Astrocyte (in vitro differentiated cells and primary cell): ENCODE measurements at regions not wholly inside any gene's neighbourhood (a gene's known extent, or its start where the extent isn't known, plus 50 kb on each side); places are given as distances from the start of the nearest gene placed in this dataset.

Source experiments
- DNase-seq: peaks from one replicate; pipeline ENCODE4 v3.0.0-alpha.2; 2010; ENCODE audit warnings: low read depth
- FAIRE-seq: peaks from 2 replicates; lab custom pipeline; 2011; peaks lifted over from hg19 to GRCh38; lab: Jason Lieb, UNC
- H2AFZ ChIP-seq: 2 replicates; pipeline ENCODE4 v1.6.0; 2012; ENCODE audit warnings: low read depth, low read length, inconsistent platforms
- H3K27ac ChIP-seq: 2 replicates; pipeline ENCODE4 v1.5.1; 2011; ENCODE audit warnings: low read depth, low read length, inconsistent platforms
- H3K27me3 ChIP-seq: 2 replicates; pipeline ENCODE4 v1.6.0; 2011; ENCODE audit warnings: low read length, inconsistent platforms; ENCODE audit not compliant: insufficient read depth
- H3K36me3 ChIP-seq: 2 replicates; pipeline ENCODE4 v1.5.1; 2011; ENCODE audit warnings: low read length, inconsistent platforms; ENCODE audit not compliant: insufficient read depth
- H3K4me1 ChIP-seq: 2 replicates; pipeline ENCODE4 v1.5.1; 2011; ENCODE audit warnings: low read length, inconsistent platforms; ENCODE audit not compliant: insufficient read depth
- H3K4me2 ChIP-seq: 2 replicates; pipeline ENCODE4 v1.6.0; 2012; ENCODE audit warnings: low read length, inconsistent platforms
- H3K4me3 ChIP-seq: 2 replicates; pipeline ENCODE4 v1.5.1; 2011; ENCODE audit warnings: low read depth, mild to moderate bottlenecking, low read length, inconsistent platforms; ENCODE audit not compliant: insufficient read depth
- H3K79me2 ChIP-seq: 2 replicates; pipeline ENCODE4 v1.6.0; 2012; ENCODE audit warnings: mild to moderate bottlenecking, low read length, inconsistent platforms; ENCODE audit not compliant: insufficient read depth
- H3K9ac ChIP-seq: 2 replicates; pipeline ENCODE4 v1.6.0; 2012; ENCODE audit warnings: mild to moderate bottlenecking, low read length, inconsistent platforms
- H3K9me3 ChIP-seq: 2 replicates; pipeline ENCODE4 v1.5.1; 2012; ENCODE audit warnings: low read depth, mild to moderate bottlenecking, low read length, inconsistent platforms; ENCODE audit not compliant: insufficient read depth
- H4K20me1 ChIP-seq: 2 replicates; pipeline ENCODE4 v1.6.0; 2012; ENCODE audit warnings: low read length, inconsistent platforms; ENCODE audit not compliant: insufficient read depth
- H3K27ac Mint-ChIP-seq: one replicate; pipeline ENCODE4 v1.8.0; 2021; ENCODE audit warnings: mild to moderate bottlenecking, mixed read lengths; ENCODE audit not compliant: unreplicated experiment
- H3K27me3 Mint-ChIP-seq: one replicate; pipeline ENCODE4 v1.8.0; 2021; ENCODE audit warnings: low read depth, mixed read lengths; ENCODE audit not compliant: unreplicated experiment
- H3K36me3 Mint-ChIP-seq: one replicate; pipeline ENCODE4 v1.8.0; 2021; ENCODE audit warnings: low read depth, mixed read lengths; ENCODE audit not compliant: unreplicated experiment
- H3K4me1 Mint-ChIP-seq: one replicate; pipeline ENCODE4 v1.8.0; 2021; ENCODE audit warnings: low read depth, mixed read lengths; ENCODE audit not compliant: unreplicated experiment
- H3K4me3 Mint-ChIP-seq: one replicate; pipeline ENCODE4 v1.8.0; 2021; ENCODE audit warnings: mild to moderate bottlenecking, moderate library complexity, mixed read lengths; ENCODE audit not compliant: unreplicated experiment
- H3K9me3 Mint-ChIP-seq: one replicate; pipeline ENCODE4 v1.8.0; 2021; ENCODE audit warnings: mild to moderate bottlenecking, mixed read lengths; ENCODE audit not compliant: unreplicated experiment
- CTCF ChIP-seq: IDR thresholded peaks from 2 replicates; pipeline ENCODE4 v1.5.1; 2011; ENCODE audit warnings: low read depth, mild to moderate bottlenecking, inconsistent platforms, low read length, moderate library complexity; ENCODE audit not compliant: insufficient read depth
- EZH2 ChIP-seq: IDR thresholded peaks from 2 replicates; pipeline ENCODE4 v1.6.1; 2012; ENCODE audit warnings: mild to moderate bottlenecking, low read length, inconsistent platforms; ENCODE audit not compliant: insufficient read depth

GRCh38 chr10:88081457-88082054, 218.1 kb downstream of the PTEN start:
- Histone ChIP-seq H3K9me3 (no peaks in the 10 kb centered on the region), H2AFZ (no peak overlapping the region), H3K4me2 (no peak overlapping the region), H3K36me3 (no peaks in the 10 kb centered on the region), H3K27ac (no peak overlapping the region), H3K4me1 (peaks cover 10% of the 10 kb centered on the region), H3K4me3 (no peak overlapping the region), H3K9ac (no peak overlapping the region), H4K20me1 (no peaks in the 10 kb centered on the region), H3K27me3 (no peaks in the 10 kb centered on the region), H3K79me2 (no peaks in the 10 kb centered on the region)
- TF ChIP-seq EZH2 (no peak), CTCF (no peak)
- no peak for DNase-seq
- Mint-ChIP-seq H3K9me3 (no peaks in the 10 kb centered on the region), H3K4me3 (no peak overlapping the region), H3K4me1 (peaks cover 13% of the 10 kb centered on the region), H3K36me3 (no peaks in the 10 kb centered on the region), H3K27ac (no peak overlapping the region), H3K27me3 (peaks cover 5% of the 10 kb centered on the region)
- FAIRE-seq: no peak

GRCh38 chr10:88082391-88082790, 219.0 kb downstream of the PTEN start:
- no peak overlapping the region for H3K9ac ChIP-seq
- H3K27me3 ChIP-seq: no peaks in the 10 kb centered on the region
- no peaks in the 10 kb centered on the region for H3K36me3 ChIP-seq
- Mint-ChIP-seq H3K4me3 (no peak overlapping the region), H3K27ac (no peak overlapping the region), H3K27me3 (peaks cover 6% of the 10 kb centered on the region), H3K36me3 (no peaks in the 10 kb centered on the region), H3K9me3 (no peaks in the 10 kb centered on the region), H3K4me1 (peaks cover 13% of the 10 kb centered on the region)
- no peaks in the 10 kb centered on the region for H3K9me3 ChIP-seq
- no peaks in the 10 kb centered on the region for H3K79me2 ChIP-seq
- H3K4me1 ChIP-seq: peaks cover 10% of the 10 kb centered on the region
- H2AFZ ChIP-seq: no peak overlapping the region
- FAIRE-seq (no peak), DNase-seq (no peak)
- H3K27ac ChIP-seq: no peak overlapping the region
- no peaks in the 10 kb centered on the region for H4K20me1 ChIP-seq
- no peak overlapping the region for H3K4me3 ChIP-seq
- H3K4me2 ChIP-seq: no peak overlapping the region
- no peak for TF ChIP-seq EZH2
- TF ChIP-seq CTCF: no peak

- no peak for FAIRE-seq
Measured at GRCh38 chr10:88082806-88083596, 219.6 kb downstream of the PTEN start.

More at GRCh38 chr10:88082806-88083596, 219.6 kb downstream of the PTEN start:
- no peaks in the 10 kb centered on the region for H3K27me3 ChIP-seq
- H3K36me3 ChIP-seq: no peaks in the 10 kb centered on the region
- H4K20me1 ChIP-seq: no peaks in the 10 kb centered on the region
- DNase-seq: no peak
- no peaks in the 10 kb centered on the region for H3K9me3 Mint-ChIP-seq
- no peak overlapping the region for H3K9ac ChIP-seq
- H3K4me3 ChIP-seq: no peak overlapping the region
- no peaks in the 10 kb centered on the region for H3K9me3 ChIP-seq
- no peak overlapping the region for H3K27ac ChIP-seq
- no peaks in the 10 kb centered on the region for H3K36me3 Mint-ChIP-seq
- H2AFZ ChIP-seq: no peak overlapping the region
- peaks cover 10% of the 10 kb centered on the region for H3K4me1 ChIP-seq
- H3K4me2 ChIP-seq: no peak overlapping the region
- H3K4me3 Mint-ChIP-seq: no peak overlapping the region
- TF ChIP-seq CTCF (no peak), EZH2 (no peak)
- peaks cover 13% of the 10 kb centered on the region for H3K4me1 Mint-ChIP-seq
- H3K27ac Mint-ChIP-seq: no peak overlapping the region
- no peaks in the 10 kb centered on the region for H3K79me2 ChIP-seq
- peaks cover 6% of the 10 kb centered on the region for H3K27me3 Mint-ChIP-seq
